ENCODE measurements at regions not wholly inside any gene's neighbourhood (a gene's known extent, or its start where the extent isn't known, plus 50 kb on each side); places are given as distances from the start of the nearest gene placed in this dataset.

DNA sequence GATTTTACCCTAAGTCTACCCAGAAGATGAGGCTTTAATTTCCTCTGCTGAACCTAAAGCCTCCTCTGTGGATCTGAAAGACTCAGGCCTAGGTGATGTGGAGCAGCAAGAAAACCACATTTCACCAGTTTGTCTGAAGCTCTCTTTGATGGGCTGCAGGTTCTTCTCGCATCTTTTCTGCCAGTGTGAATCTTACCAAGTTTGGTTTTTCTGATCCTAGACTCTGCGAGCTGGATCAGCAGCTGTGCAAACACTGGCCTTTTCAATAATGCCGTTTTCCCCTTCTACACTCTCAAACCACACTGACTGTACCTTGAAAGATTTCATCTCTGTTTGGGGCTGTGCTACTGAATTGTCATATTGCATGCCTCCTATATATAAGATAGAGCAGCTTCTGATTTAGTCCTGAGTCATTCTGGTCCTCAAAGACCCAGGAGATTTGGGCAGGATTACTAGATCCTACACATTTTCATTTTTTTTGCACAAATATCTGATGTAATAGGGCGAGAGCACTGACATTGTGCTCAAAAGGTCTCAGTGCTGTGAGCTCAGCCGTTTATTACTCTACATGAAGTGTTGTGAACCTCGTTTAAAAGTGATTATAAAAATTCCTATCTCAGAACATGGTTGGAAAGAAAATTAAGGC, 133.6 kb upstream of the FAM9C start (continued):
- TF ChIP-seq, protein P1, sequence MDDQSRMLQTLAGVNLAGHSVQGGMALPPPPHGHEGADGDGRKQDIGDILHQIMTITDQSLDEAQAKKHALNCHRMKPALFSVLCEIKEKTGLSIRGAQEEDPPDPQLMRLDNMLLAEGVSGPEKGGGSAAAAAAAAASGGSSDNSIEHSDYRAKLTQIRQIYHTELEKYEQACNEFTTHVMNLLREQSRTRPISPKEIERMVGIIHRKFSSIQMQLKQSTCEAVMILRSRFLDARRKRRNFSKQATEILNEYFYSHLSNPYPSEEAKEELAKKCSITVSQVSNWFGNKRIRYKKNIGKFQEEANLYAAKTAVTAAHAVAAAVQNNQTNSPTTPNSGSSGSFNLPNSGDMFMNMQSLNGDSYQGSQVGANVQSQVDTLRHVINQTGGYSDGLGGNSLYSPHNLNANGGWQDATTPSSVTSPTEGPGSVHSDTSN (IDR thresholded peaks at IDR 0.05): no peak
- TF ChIP-seq, protein P2, sequence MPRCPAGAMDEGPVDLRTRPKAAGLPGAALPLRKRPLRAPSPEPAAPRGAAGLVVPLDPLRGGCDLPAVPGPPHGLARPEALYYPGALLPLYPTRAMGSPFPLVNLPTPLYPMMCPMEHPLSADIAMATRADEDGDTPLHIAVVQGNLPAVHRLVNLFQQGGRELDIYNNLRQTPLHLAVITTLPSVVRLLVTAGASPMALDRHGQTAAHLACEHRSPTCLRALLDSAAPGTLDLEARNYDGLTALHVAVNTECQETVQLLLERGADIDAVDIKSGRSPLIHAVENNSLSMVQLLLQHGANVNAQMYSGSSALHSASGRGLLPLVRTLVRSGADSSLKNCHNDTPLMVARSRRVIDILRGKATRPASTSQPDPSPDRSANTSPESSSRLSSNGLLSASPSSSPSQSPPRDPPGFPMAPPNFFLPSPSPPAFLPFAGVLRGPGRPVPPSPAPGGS (IDR thresholded peaks at IDR 0.05): no peak
- TF ChIP-seq ZC3H11A (IDR thresholded peaks at IDR 0.05): no peak

DNA sequence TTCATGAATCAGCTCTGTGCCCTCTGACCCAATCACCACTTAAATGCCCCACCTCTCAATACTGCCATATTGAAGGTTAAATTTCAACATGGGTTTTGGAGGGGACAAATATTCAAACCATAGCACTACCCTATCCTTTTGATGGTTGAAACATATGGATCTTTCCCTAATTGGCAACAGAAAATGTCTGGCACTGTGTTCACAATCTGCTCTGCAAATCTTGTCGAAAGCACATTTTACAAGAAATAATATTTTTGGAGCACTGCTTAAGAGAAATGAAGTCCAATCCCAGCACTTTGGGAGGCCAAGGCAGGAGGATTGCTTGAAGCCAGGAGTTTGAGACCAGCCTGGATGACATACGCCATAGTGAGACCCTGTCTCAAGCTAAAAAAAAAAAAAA, 130.6 kb upstream of the FAM9C start:
- Histone ChIP-seq H3K4me1 (no peaks in the 10 kb centered on the region), H3K9me3 (no peaks in the 10 kb centered on the region), H3K4me2 (no peak overlapping the region), H3K27ac (no peak overlapping the region), H3K4me3 (no peak overlapping the region)
- FAIRE-seq: peak; percentile 85
- TF ChIP-seq FOSL2 (IDR thresholded peaks at IDR 0.05) (no peak), FOSL2 (CRISPR knock-in tag; IDR thresholded peaks at IDR 0.05) (no peak), HEYL (CRISPR knock-in tag; IDR thresholded peaks at IDR 0.05) (no peak), ZFP36 (IDR thresholded peaks at IDR 0.05; ENCODE audit: borderline replicate concordance, partially characterized antibody) (no peak), NFE2L2 (conservative IDR thresholded peaks at IDR 0.05; ENCODE audit: low read length) (no peak), POLR2AphosphoS2 (conservative IDR thresholded peaks at IDR 0.05; ENCODE audit: low read length) (no peak), RAD21 (conservative IDR thresholded peaks at IDR 0.05 in 1 of 2, IDR thresholded peaks at IDR 0.05 in 1 of 2) (no peak), MAZ (IDR thresholded peaks at IDR 0.05; ENCODE audit: borderline replicate concordance, low read depth, low read length) (no peak), KDM1A (IDR thresholded peaks at IDR 0.05; ENCODE audit: low read depth) (no peak), HOXA7 (CRISPR knock-in tag; IDR thresholded peaks at IDR 0.05) (no peak), FOXS1 (CRISPR knock-in tag; IDR thresholded peaks at IDR 0.05) (no peak), HOXB5 (CRISPR knock-in tag; IDR thresholded peaks at IDR 0.05) (no peak), HDAC2 (IDR thresholded peaks at IDR 0.05) (no peak), KDM5A (IDR thresholded peaks at IDR 0.05) (no peak)
- TF ChIP-seq, protein P3, sequence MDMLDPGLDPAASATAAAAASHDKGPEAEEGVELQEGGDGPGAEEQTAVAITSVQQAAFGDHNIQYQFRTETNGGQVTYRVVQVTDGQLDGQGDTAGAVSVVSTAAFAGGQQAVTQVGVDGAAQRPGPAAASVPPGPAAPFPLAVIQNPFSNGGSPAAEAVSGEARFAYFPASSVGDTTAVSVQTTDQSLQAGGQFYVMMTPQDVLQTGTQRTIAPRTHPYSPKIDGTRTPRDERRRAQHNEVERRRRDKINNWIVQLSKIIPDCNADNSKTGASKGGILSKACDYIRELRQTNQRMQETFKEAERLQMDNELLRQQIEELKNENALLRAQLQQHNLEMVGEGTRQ (IDR thresholded peaks at IDR 0.05): no peak
- DNase-seq (ENCODE audit: low read depth in 1 of 2, low spot score in 1 of 2): no peak
- no peak for ATAC-seq
- WGBS (ENCODE audit: missing lambda C conversion rate): 97% methylated on average over 2 of the region's 2 CpGs
- POLR2A ChIA-PET: no interaction called here
- CTCF ChIA-PET: interaction anchor here (0.6 kb wide), 1 partner anchor 282 kb away, joined by 3 read pairs; no protein-coding TSS in a partner anchor

DNA sequence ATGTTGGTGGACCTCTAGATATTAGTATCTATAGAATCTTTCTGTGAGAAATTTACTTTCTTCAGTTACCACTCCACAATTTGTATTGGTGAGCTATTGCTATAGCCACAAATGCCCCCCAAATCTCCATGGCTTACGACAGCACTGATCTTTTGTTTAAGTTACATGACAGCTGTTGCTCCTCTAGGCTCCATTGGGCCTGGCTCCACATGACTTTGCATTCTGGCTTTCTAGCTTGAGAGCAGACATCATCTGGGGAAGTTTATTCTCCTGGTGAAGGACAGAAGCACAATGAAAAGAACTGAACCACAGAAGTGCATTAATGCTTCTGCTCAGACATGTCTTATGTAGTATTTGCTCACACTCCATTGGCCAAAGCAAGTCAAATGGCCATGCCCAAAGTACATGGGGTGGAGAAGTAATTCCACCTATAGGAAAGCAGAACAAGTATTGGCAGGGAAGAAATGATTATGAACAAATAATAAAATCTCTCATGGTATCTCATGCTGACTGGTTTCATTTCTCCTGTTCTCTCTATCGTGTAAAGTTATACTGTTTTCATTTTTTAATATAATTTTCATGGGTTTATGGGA, 126.6 kb upstream of the FAM9C start:
- ATAC-seq: no peak
- no peak for DNase-seq (ENCODE audit: low read depth in 1 of 2, low spot score in 1 of 2)
- H3K4me3 ChIP-seq: no peak overlapping the region
- POLR2A ChIA-PET: no interaction called here
- peak; percentile 49 for FAIRE-seq
- no peak overlapping the region for H3K27ac ChIP-seq
- no peaks in the 10 kb centered on the region for H3K4me1 ChIP-seq
- TF ChIP-seq MAZ (IDR thresholded peaks at IDR 0.05; ENCODE audit: borderline replicate concordance, low read depth, low read length) (no peak), CEBPB (IDR thresholded peaks at IDR 0.05) (no peak), CBX2 (IDR thresholded peaks at IDR 0.05; ENCODE audit: borderline replicate concordance, low read depth) (no peak), JUN (IDR thresholded peaks at IDR 0.05) (no peak), NFE2L2 (conservative IDR thresholded peaks at IDR 0.05; ENCODE audit: low read length) (no peak), HEYL (CRISPR knock-in tag; IDR thresholded peaks at IDR 0.05) (no peak), NPAS2 (CRISPR knock-in tag; IDR thresholded peaks at IDR 0.05; ENCODE audit: borderline replicate concordance) (no peak), FOSL2 (IDR thresholded peaks at IDR 0.05) (no peak), FOSL2 (CRISPR knock-in tag; IDR thresholded peaks at IDR 0.05) (no peak), ZSCAN20 (CRISPR knock-in tag; IDR thresholded peaks at IDR 0.05) (no peak), ZFP36 (IDR thresholded peaks at IDR 0.05; ENCODE audit: borderline replicate concordance, partially characterized antibody) (no peak), PHF8 (IDR thresholded peaks at IDR 0.05; ENCODE audit: borderline replicate concordance, low read depth) (no peak), BHLHE40 (IDR thresholded peaks at IDR 0.05; ENCODE audit: low read depth, low read length) (no peak), EHMT2 (IDR thresholded peaks at IDR 0.05; ENCODE audit: low read depth) (no peak)
- TF ChIP-seq, protein P2 (IDR thresholded peaks at IDR 0.05): no peak
- CTCF ChIA-PET: interaction anchor here (1.5 kb wide), 1 partner anchor 317 kb away, joined by 4 read pairs; no protein-coding TSS in a partner anchor
- no peak overlapping the region for H3K4me2 ChIP-seq
- WGBS (ENCODE audit: missing lambda C conversion rate): 89% methylated on average over 2 of the region's 2 CpGs
- no peaks in the 10 kb centered on the region; the same call in 2 of the 3 replicates for H3K9me3 ChIP-seq
